ENCODE measurements at regions not wholly inside any gene's neighbourhood (a gene's known extent, or its start where the extent isn't known, plus 50 kb on each side); places are given as distances from the start of the nearest gene placed in this dataset.
A peak's percentile ranks its signal among the peaks of the same experiment; 100 is the strongest.
"Not testable (repeated sequence)": the region's sequence is repeated elsewhere in the genome, so short reads cannot be mapped to it uniquely, and the experiment has no call there.

DNA sequence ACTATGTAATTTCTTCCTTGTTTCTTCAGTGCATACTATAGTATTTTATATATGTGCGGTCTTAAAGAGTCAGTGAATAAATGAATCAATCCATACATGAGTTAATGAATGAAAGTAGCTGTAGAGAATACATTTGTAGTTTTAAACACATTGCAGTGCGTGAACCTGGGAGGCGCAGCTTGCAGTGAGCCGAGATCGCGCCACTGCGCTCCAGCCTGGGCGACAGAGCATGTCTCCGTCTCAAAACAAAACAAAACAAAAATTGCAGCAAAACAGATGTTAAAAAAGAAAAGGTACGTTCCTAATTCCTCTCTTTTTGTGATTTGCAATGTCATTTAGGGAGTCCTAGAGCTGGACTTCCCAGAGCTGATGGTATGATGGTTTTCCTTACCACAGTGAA lies 1144.8 kb upstream of the FANCL start:
- DNase-seq: no peak

DNA sequence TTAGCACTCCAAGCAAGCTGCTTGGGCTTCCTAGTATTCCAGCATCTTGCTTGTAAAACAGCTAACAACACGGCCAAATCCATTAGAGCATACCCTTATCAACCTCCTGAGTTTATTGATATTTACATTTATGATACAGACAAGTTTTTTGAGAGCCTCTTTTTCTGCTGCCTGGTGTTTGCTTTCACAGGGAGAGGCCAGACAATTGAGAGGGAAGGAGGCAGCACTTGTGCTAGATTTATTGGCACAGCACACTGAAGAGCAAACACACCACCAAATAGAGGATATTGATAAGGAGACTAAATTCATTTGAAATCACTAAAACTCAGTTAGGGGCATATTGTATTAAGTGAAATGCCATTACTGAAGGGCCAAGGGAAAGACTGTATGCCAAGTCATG lies 1142.3 kb upstream of the FANCL start:
- DNase-seq: peak; percentile 86

DNA sequence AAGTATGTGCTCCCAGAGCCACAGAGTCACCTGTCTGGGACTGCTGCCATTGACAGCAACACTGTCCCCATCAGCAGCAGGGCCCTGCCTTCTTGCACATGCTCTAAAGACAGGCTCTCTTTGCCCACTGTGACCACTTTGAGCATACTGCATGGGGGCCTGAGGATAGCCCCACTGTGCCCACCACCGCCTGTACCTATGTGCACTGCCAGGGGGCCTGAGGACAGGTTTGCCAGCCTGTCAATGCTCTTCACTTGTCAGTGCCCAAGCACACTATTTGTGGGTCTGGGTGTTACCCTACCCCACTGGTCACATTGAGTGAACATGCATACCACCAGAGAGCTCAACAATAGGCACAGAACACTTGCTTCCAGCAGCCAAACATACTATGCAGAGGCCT lies 1137.0 kb upstream of the FANCL start:
- DNase-seq: no peak

DNA sequence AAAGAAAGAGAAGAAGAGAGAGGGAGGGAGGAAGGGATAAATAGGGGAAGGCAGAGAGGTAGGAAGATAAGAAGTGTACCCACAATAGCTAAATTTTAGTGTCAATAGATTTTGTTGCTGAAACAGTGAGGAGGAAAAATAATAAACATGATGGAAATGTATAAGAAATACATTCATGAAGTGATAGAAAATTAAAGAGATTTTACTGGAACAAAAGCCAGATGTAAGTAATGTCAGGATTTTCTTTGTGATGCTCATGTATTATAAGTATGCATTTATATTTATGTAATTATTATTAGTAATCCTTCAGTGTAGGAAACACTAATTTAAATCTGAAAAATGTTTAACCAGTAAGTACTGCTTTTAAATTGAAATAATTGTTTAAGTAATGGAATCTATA lies 1125.2 kb upstream of the FANCL start:
- no peak for DNase-seq

DNA sequence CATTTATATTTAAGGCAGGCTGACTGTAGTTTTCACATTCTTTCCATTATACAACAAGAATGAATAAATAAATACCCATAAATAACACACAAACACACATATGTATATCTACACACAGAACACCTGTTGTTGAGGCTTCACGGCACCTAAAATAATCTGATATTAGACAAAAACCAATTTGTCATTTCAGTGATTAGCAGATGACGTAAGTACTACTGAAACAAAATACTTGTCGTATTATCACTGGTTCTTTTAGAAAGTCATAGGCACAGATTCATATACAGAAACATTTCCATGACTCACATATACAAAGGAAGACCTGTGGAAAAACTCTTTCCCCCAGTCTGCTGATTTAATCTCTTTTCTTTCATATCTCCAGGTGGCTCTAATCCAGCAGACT lies 1113.4 kb upstream of the FANCL start:
- DNase-seq: no peak

DNA sequence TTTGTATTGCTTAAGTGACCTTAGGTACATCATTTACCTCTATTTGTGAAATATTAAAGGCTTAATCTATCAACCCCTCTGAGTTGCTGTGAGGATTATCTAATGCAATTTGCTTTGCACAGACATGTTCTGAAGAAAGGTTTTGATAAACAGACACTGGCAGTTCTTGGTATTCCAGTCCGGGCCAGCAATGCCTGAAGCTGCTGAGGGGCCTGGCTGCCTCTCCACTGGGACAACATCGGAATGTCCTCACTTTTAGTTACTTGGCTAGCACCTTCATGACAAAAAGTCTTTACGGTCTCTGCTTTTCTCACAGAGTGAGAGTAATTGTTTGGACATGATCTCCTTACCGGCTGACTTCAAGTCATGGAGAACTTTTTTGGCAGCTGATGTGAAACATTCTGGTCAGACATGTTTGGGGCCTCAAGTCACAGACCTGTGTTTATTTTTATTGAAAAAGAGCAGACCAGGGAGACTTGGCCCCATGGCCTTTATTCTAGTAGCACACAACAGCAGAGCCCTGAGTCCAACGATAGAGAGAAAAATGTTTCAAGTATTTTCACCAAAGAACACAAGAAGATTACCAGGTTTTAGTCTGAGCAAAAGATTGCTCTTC lies 1112.3 kb upstream of the FANCL start:
- no peak for DNase-seq

DNA sequence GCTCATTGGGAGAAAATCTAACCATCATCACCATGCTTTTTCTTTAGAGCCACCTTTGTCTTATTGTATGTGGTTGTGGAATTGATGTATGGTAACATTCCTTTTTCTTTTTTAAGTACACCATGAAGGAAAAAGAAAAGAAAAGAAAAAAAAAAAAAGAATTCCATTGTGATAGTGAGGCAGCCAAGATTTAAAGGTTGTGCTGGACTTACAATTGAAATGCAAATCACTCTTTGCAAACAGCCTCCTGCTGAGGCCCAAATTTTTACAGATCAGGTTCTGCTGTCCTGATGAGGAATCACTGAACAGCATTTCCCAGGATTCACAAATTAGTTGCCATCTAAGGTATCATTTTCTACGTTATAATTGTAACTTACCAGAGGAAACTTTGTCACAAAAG lies 1101.0 kb upstream of the FANCL start:
- DNase-seq: no peak

DNA sequence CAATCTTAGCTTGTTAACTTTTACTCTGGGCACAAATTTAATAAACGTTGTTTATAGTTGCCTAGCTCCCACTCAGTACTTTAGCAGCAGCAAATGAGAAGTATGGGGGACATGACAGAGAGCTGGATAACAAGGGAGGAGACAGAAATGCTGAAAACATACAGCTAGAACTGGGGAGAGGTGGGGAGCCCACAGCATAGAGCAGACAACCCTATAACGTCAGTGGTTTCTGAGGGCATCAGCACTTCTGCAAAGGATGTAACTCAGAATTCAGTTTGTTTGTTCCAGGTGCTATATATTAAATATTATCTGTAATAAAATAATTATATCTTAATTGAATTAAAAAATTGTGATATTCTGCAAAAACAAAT lies 1098.7 kb upstream of the FANCL start:
- DNase-seq: no peak

DNA sequence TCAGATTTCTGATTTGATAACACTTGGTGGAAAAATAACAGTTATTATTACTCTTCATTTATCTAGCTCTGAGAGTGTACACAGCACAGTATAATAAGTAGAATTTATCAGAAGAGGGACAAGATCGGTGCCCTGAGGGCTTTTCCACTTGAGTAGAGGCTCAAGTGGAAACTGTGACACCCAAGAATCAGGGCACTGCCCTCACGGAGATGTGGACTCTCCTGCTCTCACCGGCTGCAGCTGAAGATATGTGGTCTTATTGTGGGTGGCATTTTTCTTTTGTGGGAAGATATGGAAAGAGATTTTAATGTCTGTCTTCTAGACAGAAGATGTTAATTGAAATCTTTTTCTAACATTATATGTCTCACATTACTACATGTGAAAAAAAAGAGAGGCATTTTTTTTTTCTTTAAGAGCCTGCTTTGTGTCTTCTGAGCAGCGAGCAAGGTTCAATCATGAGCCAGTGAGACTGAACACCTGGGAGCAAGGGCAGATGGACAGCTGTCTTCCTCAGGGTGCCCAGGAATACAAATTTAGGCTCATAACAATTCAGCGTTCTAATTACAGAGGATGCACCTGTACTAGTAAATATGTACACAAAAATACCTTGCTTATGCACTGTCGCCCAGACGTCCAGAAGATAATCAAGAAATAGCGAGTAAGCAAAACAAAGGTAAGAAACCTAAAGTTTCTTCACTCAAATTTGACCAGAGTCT lies 1098.2 kb upstream of the FANCL start:
- no peak for DNase-seq

DNA sequence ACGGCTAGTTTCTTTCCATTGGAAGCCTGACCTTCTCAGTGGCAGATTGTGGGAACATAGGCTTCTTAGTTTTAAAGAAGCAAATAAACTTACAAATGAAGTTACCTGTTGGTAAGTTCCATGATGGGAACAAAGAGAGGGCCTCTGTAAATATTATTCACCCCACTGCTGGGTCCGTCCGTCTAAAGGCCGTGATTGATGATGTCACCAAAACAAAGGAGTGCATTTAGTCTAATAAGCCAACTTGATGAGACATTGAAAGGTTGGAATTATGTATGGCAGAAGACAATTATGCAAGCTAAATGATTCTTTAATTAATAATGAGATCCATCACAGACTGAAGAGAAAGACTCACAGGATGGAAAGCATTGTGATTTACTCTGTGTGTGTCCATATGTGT lies 1091.9 kb upstream of the FANCL start:
- DNase-seq: no peak

DNA sequence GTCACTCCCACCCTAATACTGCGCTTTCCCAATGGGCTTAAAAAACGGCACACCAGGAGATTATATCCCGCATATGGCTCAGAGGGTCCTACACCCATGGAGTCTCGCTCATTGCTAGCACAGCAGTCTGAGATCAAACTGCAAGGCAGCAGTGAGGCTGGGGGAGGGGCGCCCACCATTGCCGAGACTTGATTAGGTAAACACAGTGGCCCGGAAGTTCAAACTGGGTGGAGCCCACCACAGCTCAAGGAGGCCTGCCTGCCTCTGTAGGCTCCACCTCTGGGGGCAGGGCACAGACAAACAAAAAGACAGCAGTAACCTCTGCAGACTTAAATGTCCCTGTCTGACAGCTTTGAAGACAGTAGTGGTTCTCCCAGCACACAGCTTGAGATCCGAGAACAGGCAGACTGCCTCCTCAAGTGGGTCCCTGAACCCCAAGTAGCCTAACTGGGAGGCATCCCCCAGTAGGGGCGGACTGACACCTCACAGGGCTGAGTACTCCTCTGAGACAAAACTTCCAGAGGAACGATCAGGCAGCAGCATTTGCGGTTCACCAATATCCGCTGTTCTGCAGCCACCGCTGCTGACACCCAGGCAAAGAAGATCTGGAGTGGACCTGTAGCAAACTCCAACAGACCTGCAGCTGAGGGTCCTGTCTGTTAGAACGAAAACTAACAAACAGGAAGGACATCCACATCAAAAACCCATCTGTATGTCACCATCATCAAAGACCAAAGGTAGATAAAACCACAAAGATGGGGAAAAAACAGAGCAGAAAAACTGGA lies 1085.6 kb upstream of the FANCL start:
- DNase-seq: not testable (repeated sequence)

DNA sequence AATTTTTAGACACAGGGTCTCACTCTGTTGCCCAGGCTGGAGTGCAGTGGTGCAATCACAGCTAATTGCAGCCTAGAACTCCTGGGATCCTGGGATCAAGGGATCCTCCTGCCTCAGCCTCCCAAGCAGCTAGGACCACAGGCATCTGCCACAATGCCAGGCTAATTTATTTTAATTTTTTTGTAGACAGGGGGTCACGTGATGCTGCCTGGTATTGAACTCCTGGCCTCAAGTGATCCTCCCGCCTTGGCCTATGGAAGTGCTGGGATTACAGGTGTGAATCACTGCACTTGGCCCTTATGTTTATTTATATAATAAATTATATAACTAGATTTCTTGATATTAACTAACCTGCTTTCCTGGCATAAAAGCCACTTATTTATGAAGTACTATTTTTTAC lies 1081.7 kb upstream of the FANCL start:
- DNase-seq: no peak

DNA sequence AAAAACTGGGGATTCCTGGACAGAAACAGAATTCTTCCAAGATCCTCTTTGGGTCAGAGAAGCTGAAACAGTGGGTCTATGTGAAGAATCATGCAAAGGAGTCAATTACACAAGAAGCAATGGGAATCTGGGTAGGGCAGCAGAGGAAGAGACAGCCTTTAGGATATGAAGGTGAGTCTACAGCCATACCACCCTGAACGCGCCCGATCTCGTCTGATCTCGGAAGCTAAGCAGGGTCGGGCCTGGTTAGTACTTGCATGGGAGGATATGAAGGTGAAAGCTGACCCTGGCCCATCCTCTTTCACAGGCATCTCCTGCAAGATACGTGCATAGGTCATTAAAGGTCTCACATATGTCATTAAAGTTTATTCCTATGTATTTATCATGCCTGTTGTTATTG lies 1080.9 kb upstream of the FANCL start:
- no peak for DNase-seq

DNA sequence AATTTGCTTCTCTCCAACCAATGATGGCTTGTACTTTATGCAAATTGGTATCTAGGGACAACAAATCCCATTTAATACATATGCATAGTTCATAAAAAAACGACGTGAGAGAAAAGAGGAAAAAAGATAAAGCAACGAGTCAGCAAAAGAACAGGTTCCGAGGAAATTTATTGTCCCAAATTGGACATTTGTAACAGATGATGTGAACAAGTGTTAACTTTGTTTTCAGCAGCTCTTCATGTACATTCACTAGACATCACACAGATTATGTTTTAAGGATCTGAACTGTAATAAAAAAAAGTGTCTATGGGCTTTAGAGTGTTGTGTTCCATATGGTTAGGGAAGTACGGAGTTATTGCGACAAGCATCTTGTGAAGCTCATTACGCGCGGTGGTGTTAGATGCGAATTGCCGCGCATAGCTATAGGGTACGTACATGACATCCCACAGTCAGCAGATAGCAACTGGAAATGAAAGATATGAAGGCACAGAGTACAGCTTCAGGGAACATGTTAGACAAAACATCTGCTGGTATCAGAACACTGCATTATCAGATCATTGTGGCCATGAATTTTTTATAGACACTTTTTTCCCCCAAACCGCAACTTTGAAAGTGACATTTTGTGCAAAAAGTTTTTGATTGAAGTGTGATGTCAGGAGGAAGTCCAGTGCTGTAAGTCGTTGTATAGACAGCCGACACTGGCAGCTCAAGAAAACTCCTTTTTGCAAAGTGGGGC lies 1073.1 kb upstream of the FANCL start:
- no peak for DNase-seq

DNA sequence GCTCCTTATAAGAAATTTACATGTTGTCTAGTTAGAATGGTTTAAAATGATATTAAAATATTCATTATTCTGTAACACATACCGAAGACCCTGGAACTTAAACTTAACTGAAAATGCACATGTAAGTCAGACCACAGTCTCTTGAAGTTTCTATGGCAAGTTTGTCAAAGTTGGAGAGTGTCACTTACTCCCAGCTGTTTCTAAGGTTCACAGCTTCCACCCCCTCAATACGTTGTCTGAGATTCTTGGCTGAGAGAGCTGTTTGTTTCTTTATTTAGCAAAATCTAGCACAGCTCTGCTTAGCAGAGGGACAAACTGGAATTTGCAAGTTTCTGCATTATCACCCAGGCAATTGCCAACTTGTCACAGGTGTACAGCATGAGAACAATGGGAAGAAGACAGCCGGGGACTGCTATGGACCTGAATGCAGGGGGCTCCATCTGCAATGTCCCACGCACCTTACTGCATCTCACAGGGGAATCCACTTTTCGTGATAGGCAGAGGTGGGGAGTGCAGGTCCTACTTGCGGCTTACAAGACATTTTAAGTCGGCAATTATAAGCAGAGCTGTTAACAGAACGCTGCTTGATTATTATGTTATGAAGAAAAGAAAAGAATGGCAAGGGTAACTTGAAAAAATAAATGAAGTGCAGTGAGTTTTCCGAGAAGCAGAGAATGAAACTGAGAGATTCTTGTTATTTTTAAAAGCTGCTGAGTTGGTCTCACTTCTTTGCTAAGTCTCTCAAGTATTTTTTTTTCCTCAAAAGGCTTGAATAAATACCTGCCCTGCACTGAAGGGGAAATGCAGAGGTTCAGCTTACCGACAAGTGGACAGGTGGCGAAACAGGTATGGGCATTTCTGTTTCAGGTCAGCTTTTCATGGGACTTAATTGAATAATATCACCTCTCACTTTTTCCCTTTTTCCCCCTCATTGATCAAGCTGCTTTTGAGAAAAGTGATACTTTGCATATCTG lies 1072.1 kb upstream of the FANCL start:
- no peak for DNase-seq

DNA sequence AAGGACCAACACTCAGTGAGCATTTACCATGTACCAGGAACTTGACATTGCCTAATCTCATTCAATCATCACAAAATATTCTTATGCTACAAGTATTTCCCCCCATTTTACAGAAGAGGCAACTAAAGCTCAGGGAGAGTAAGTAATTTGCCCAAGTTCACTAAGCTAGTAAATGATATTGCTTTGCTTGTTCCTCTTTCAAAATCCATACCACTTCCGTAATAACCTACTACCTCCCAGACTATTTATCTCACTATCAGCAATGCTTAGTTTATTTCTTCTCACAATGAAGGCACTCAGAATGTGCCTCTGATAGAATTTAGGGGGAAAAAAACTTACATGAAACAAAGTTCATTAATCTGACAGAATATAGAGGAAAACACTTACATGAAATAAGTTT lies 1070.9 kb upstream of the FANCL start:
- no peak for DNase-seq

DNA sequence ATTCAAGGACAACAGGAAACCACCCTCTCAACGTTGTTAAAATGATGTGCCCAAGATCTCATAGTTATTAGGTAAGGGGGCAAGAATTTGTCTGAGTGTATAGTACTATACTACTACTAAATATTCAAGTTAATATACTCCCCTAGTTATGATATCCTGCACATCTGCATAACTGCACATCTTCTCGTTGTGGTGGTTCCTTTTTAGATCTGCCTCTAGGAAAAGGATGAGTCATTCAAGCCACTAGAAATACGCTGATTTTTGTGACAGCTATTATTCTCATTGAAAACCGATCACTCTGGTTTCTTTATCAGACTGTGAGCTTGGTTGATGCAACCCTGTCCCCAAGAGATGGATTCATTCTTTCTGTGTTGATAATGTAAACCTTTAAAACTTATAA lies 1067.0 kb upstream of the FANCL start:
- DNase-seq: no peak

DNA sequence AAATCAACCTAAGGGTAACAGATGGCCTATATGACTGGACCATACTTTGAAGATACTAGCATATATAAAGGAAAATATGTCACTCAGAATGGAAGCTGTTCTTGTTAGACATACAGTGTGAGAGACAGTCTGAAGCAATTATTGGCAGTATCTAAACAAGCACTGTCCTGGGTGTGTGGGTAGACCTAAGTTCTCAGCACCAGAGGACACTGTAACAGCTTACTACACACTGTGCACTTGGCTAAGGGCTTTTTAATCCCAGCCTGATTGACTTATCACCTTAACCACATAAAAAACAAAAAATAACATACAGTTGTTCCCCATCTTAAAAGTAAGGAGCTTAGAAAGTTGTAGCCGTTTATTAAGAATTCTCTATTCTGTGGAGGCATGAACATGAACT lies 1066.1 kb upstream of the FANCL start:
- no peak for DNase-seq

DNA sequence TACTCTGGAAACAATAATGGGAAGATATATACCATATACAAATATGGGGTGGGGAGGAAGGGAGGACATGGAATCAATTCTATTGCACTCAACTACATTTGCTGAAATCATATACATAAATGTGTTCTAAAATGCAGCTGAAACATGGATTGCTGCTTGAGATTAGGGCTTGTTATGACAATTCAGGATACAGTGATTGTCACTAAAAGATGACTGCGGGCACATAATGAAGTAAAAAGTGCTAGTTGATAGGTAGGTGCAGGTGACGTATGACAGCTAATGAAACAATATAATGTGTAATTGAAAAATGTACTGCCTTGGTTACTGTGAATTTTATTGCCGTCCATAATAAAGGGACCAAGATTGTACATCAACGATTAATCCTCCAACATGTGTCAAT lies 1062.1 kb upstream of the FANCL start:
- DNase-seq: no peak

DNA sequence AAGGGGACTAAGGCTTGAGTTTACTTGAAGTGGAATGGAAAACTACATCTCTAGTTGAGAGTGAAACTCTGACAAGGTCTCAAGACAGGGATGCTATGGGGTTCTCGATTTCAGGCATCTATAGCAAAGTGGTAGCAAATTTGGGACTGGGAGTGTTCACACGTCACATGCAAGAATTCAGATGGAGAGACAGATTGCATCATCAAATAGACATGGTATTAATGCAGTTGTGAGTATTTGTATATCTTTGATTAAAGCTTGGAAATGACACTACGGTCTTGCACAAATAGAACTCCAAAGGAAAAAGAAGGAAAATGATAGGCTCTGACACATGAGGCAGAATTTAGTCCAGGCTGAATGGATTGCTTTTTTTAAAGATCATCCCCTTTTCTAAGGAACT lies 1061.6 kb upstream of the FANCL start:
- DNase-seq: no peak

DNA sequence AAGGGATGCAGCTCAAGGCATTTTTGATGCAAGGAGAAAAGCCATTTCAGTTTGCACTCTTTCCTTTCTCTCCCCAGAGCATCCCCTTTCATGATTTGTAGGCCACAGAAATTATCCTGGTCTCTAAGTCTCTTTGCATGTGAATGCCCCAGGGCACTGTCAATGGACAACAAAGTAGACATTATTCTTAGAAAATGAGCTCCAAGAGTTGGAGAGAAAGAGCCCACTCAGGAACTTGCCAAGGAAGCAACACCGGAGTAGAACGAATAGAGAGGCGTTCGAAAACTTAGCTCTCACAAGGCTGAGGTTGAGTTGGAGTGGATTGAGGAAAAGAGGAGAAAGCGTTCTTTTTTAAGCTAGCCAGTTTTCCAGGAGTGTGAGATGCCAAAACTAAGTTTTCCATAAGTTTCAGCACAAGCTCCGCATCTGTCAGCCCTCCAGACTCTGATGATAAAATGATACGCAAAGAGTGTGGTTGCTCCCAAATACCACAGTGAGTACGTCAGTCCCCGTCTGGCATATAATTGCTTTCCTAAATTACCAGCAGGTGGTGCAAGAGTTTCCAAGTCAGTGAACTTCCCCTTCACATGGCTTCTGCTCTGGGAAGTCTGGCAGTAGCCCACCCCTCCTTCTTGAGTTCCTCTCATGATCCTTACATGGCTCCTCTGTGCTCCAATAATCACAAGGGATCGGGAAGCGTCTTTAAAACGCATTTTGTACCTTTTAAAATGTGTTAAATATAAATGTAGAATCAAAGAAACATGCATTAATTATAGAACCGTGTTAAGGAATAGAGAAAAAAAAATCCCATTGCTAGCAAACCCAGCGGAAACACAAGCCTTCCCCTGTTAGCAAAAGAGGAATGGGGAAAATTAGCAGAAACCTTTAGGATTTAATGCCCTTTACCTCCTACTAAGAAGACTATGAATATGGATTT lies 1060.6 kb upstream of the FANCL start:
- DNase-seq: peak; percentile 52

Data from NCI-H1092 (cell line).